SK-N-SH treated with all-trans-retinoic acid at 6 μM for 48 hours (cell line): ENCODE measurements at regions not wholly inside any gene's neighbourhood (a gene's known extent, or its start where the extent isn't known, plus 50 kb on each side); places are given as distances from the start of the nearest gene placed in this dataset.

Experiments used
- ATAC-seq: fragments of 200-7000 bp; cut with Tn5 transposase; 3 replicates; pipeline ENCODE4 v1.9.1; 2020; ENCODE audit warnings: mild to moderate bottlenecking, moderate library complexity
- ARNTL ChIP-seq: fragments of 450-650 bp; formaldehyde crosslinking; IDR thresholded peaks from 2 replicates; pipeline ENCODE4 v1.5.0; 2020; ENCODE audit warnings: low read depth, mild to moderate bottlenecking, moderate library complexity, borderline replicate concordance
- BACH2 ChIP-seq: fragments of 250-450 bp; sonication (Bioruptor Pico); IDR thresholded peaks from 2 replicates; pipeline ENCODE4 v1.9.0; 2021; ENCODE audit warnings: mild to moderate bottlenecking, borderline replicate concordance
- CSDC2 ChIP-seq: fragments of 250-450 bp; sonication (Bioruptor Pico); IDR thresholded peaks from 2 replicates; pipeline ENCODE4 v1.5.0; 2020; ENCODE audit warnings: mild to moderate bottlenecking, moderate library complexity
- GLIS3 ChIP-seq: fragments of 250-450 bp; sonication (Bioruptor Pico); IDR thresholded peaks from 2 replicates; pipeline ENCODE4 v1.5.0; 2020; ENCODE audit warnings: mild to moderate bottlenecking, moderate library complexity
- ISL1 ChIP-seq: fragments of 250-450 bp; sonication (Bioruptor Pico); IDR thresholded peaks from 2 replicates; pipeline ENCODE4 v2.1.2; 2022; ENCODE audit warnings: mild to moderate bottlenecking, moderate library complexity
- OSR1 ChIP-seq: fragments of 250-450 bp; sonication (Bioruptor Pico); IDR thresholded peaks from 2 replicates; pipeline ENCODE4 v1.8.0; 2022; ENCODE audit warnings: moderate library complexity, mild to moderate bottlenecking, inconsistent platforms
- PPARA ChIP-seq: fragments of 250-450 bp; sonication (Bioruptor Pico); IDR thresholded peaks from 2 replicates; pipeline ENCODE4 v1.5.0; 2020; ENCODE audit warnings: mild to moderate bottlenecking, borderline replicate concordance
- RARB ChIP-seq: fragments of 250-450 bp; sonication (Bioruptor Pico); IDR thresholded peaks from 2 replicates; pipeline ENCODE4 v1.8.0; 2021; ENCODE audit warnings: mild to moderate bottlenecking, moderate library complexity
- SNAI2 ChIP-seq: fragments of 250-450 bp; sonication (Bioruptor Pico); IDR thresholded peaks from 2 replicates; pipeline ENCODE4 v1.5.0; 2020; ENCODE audit warnings: mild to moderate bottlenecking, moderate library complexity
- TCF4 ChIP-seq: fragments of 250-450 bp; sonication (Bioruptor Pico); IDR thresholded peaks from 2 replicates; pipeline ENCODE4 v1.8.0; 2021; ENCODE audit warnings: mild to moderate bottlenecking, moderate library complexity, borderline replicate concordance
- TOX ChIP-seq: fragments of 250-450 bp; sonication (Bioruptor Pico); IDR thresholded peaks from 2 replicates; pipeline ENCODE4 v1.8.0; 2021; ENCODE audit warnings: mild to moderate bottlenecking, moderate library complexity, borderline replicate concordance
- ZFP3 ChIP-seq: fragments of 250-450 bp; sonication (Bioruptor Pico); IDR thresholded peaks from 2 replicates; pipeline ENCODE4 v1.5.0; 2020; ENCODE audit warnings: mild to moderate bottlenecking, moderate library complexity
- ZFP30 ChIP-seq: fragments of 450-650 bp; formaldehyde crosslinking; IDR thresholded peaks from 2 replicates; pipeline ENCODE4 v1.5.0; 2022; ENCODE audit warnings: mild to moderate bottlenecking, moderate library complexity
- ZNF565 ChIP-seq: fragments of 450-650 bp; formaldehyde crosslinking; conservative IDR thresholded peaks from 2 replicates; pipeline ENCODE4 v1.5.0; 2020; ENCODE audit warnings: low read depth, mild to moderate bottlenecking, moderate library complexity
- ZNF70 ChIP-seq: fragments of 450-650 bp; formaldehyde crosslinking; IDR thresholded peaks from 2 replicates; pipeline ENCODE4 v1.5.0; 2020; ENCODE audit warnings: mild to moderate bottlenecking, moderate library complexity
- ZNF8 ChIP-seq: fragments of 450-650 bp; formaldehyde crosslinking; IDR thresholded peaks from 2 replicates; pipeline ENCODE4 v1.5.0; 2020; ENCODE audit warnings: mild to moderate bottlenecking, moderate library complexity
- TF ChIP-seq, protein P1 (sequence below): fragments of 250-450 bp; sonication (Bioruptor Pico); IDR thresholded peaks from 2 replicates; pipeline ENCODE4 v1.8.0; 2020; ENCODE audit warnings: mild to moderate bottlenecking, moderate library complexity, borderline replicate concordance
- TF ChIP-seq, protein P2 (sequence below): fragments of 250-450 bp; sonication (Bioruptor Pico); IDR thresholded peaks from 2 replicates; pipeline ENCODE4 v1.5.1; 2021; ENCODE audit warnings: mild to moderate bottlenecking, moderate library complexity
- TF ChIP-seq, protein P3 (sequence below): fragments of 250-450 bp; sonication (Bioruptor Pico); IDR thresholded peaks from 2 replicates; pipeline ENCODE4 v1.5.0; 2020; ENCODE audit warnings: mild to moderate bottlenecking, moderate library complexity
- TF ChIP-seq, protein P4 (sequence below): fragments of 250-450 bp; sonication (Bioruptor Pico); IDR thresholded peaks from 2 replicates; pipeline ENCODE4 v1.5.1; 2020; ENCODE audit warnings: low read depth, mild to moderate bottlenecking, moderate library complexity
- TF ChIP-seq, protein P5 (sequence below): fragments of 250-450 bp; sonication (Bioruptor Pico); IDR thresholded peaks from 2 replicates; pipeline ENCODE4 v1.8.0; 2021; ENCODE audit warnings: low read depth, mild to moderate bottlenecking, moderate library complexity, borderline replicate concordance

DNA sequence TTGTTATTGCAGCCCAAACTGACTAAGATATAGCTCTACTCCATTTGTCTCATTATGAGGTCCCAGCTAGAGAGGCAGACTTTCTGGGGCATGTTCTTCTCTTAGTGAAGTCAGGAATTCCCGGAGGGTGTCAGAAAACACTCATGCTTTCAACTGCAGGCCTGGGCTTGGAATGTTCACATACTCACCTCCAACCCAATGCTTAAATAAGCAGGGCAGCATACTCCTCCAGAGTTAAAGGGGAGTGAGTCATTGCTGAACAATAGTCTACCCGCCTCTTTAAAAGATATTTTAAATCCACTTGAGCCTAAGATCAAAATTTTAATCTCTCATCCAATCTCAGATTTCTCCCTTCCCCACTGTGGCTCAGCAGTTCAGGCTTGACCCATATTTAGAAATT, 167.8 kb upstream of the DPH6 start:
- peak; percentile 51; the same call in 2 of the 3 replicates for ATAC-seq
- TF ChIP-seq ZFP30 (CRISPR knock-in tag) (no peak), ZNF70 (CRISPR knock-in tag) (no peak), TOX (CRISPR knock-in tag) (no peak), ISL1 (no peak), ZNF565 (CRISPR knock-in tag) (no peak), CSDC2 (CRISPR knock-in tag) (no peak), PPARA (CRISPR knock-in tag) (no peak), ZFP3 (CRISPR knock-in tag) (no peak)
- TF ChIP-seq, protein P1, sequence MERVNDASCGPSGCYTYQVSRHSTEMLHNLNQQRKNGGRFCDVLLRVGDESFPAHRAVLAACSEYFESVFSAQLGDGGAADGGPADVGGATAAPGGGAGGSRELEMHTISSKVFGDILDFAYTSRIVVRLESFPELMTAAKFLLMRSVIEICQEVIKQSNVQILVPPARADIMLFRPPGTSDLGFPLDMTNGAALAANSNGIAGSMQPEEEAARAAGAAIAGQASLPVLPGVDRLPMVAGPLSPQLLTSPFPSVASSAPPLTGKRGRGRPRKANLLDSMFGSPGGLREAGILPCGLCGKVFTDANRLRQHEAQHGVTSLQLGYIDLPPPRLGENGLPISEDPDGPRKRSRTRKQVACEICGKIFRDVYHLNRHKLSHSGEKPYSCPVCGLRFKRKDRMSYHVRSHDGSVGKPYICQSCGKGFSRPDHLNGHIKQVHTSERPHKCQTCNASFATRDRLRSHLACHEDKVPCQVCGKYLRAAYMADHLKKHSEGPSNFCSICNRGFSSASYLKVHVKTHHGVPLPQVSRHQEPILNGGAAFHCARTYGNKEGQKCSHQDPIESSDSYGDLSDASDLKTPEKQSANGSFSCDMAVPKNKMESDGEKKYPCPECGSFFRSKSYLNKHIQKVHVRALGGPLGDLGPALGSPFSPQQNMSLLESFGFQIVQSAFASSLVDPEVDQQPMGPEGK (CRISPR knock-in tag) = no peak
- TF ChIP-seq, protein P2, sequence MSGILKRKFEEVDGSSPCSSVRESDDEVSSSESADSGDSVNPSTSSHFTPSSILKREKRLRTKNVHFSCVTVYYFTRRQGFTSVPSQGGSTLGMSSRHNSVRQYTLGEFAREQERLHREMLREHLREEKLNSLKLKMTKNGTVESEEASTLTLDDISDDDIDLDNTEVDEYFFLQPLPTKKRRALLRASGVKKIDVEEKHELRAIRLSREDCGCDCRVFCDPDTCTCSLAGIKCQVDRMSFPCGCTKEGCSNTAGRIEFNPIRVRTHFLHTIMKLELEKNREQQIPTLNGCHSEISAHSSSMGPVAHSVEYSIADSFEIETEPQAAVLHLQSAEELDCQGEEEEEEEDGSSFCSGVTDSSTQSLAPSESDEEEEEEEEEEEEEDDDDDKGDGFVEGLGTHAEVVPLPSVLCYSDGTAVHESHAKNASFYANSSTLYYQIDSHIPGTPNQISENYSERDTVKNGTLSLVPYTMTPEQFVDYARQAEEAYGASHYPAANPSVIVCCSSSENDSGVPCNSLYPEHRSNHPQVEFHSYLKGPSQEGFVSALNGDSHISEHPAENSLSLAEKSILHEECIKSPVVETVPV (CRISPR knock-in tag) = no peak

DNA sequence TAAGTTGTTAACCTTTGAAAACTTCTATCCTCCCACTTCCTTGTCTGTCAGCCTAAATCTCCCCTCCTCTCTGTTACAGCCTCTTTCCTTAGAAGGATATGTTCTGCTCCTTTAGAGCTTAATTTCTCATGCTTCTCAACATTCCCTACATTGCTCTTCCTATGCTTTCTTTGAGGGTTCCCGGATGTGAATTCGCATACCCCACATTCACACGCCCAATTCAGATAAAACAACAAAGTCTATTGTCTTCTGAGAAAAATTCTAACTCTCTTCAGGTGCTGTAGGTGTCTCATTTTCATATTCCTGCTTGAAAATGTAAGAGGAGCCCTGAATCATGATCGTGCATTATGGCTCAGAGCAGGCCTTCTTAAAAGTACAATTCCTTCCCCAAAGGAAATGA, 171.8 kb upstream of the DPH6 start:
- TF ChIP-seq TCF4 (CRISPR knock-in tag) (no peak), RARB (CRISPR knock-in tag) (no peak), OSR1 (no peak), CSDC2 (CRISPR knock-in tag) (no peak), PPARA (CRISPR knock-in tag) (no peak), GLIS3 (CRISPR knock-in tag) (no peak), ZFP3 (CRISPR knock-in tag) (no peak), BACH2 (CRISPR knock-in tag) (no peak), ZNF565 (CRISPR knock-in tag) (no peak), TOX (CRISPR knock-in tag) (no peak), ISL1 (no peak), ARNTL (CRISPR knock-in tag) (no peak), ZNF70 (CRISPR knock-in tag) (no peak), ZFP30 (CRISPR knock-in tag) (no peak)
- TF ChIP-seq, protein P3, sequence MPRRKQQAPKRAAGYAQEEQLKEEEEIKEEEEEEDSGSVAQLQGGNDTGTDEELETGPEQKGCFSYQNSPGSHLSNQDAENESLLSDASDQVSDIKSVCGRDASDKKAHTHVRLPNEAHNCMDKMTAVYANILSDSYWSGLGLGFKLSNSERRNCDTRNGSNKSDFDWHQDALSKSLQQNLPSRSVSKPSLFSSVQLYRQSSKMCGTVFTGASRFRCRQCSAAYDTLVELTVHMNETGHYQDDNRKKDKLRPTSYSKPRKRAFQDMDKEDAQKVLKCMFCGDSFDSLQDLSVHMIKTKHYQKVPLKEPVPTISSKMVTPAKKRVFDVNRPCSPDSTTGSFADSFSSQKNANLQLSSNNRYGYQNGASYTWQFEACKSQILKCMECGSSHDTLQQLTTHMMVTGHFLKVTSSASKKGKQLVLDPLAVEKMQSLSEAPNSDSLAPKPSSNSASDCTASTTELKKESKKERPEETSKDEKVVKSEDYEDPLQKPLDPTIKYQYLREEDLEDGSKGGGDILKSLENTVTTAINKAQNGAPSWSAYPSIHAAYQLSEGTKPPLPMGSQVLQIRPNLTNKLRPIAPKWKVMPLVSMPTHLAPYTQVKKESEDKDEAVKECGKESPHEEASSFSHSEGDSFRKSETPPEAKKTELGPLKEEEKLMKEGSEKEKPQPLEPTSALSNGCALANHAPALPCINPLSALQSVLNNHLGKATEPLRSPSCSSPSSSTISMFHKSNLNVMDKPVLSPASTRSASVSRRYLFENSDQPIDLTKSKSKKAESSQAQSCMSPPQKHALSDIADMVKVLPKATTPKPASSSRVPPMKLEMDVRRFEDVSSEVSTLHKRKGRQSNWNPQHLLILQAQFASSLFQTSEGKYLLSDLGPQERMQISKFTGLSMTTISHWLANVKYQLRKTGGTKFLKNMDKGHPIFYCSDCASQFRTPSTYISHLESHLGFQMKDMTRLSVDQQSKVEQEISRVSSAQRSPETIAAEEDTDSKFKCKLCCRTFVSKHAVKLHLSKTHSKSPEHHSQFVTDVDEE (CRISPR knock-in tag) = no peak
- TF ChIP-seq, protein P2 (CRISPR knock-in tag) = no peak
- TF ChIP-seq, protein P4, sequence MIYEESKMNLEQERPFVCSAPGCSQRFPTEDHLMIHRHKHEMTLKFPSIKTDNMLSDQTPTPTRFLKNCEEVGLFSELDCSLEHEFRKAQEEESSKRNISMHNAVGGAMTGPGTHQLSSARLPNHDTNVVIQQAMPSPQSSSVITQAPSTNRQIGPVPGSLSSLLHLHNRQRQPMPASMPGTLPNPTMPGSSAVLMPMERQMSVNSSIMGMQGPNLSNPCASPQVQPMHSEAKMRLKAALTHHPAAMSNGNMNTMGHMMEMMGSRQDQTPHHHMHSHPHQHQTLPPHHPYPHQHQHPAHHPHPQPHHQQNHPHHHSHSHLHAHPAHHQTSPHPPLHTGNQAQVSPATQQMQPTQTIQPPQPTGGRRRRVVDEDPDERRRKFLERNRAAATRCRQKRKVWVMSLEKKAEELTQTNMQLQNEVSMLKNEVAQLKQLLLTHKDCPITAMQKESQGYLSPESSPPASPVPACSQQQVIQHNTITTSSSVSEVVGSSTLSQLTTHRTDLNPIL (CRISPR knock-in tag) = no peak
- TF ChIP-seq, all 23 proteins: peak for 0
- no peak for ATAC-seq

DNA sequence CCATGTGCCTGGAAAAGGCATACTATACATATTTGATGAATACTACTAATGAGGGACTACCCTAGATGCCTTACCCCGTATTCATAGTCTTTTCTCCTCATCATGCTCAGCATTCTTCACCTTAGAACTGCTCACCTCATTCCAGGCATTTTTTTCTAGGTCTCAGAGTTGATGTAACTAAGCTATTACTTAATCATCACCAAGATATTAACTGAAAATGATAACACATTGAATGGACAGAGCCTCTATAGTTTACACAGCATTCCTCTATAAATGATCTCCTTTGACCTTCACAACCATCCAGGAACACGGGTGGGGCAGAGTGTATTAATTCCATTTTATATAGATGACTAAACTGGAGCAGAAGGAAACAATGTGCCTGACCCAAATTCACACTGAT, 174.1 kb upstream of the DPH6 start:
- ATAC-seq = no peak
- TF ChIP-seq TCF4 (CRISPR knock-in tag) (no peak), RARB (CRISPR knock-in tag) (no peak), ZNF70 (CRISPR knock-in tag) (no peak), GLIS3 (CRISPR knock-in tag) (no peak), ZFP30 (CRISPR knock-in tag) (no peak), OSR1 (no peak), CSDC2 (CRISPR knock-in tag) (no peak), SNAI2 (CRISPR knock-in tag) (no peak), ZNF8 (no peak), BACH2 (CRISPR knock-in tag) (no peak)
- TF ChIP-seq, protein P3 (CRISPR knock-in tag) = no peak
- TF ChIP-seq, protein P5, sequence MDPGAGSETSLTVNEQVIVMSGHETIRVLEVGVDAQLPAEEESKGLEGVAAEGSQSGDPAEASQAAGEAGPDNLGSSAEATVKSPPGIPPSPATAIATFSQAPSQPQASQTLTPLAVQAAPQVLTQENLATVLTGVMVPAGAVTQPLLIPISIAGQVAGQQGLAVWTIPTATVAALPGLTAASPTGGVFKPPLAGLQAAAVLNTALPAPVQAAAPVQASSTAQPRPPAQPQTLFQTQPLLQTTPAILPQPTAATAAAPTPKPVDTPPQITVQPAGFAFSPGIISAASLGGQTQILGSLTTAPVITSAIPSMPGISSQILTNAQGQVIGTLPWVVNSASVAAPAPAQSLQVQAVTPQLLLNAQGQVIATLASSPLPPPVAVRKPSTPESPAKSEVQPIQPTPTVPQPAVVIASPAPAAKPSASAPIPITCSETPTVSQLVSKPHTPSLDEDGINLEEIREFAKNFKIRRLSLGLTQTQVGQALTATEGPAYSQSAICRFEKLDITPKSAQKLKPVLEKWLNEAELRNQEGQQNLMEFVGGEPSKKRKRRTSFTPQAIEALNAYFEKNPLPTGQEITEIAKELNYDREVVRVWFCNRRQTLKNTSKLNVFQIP (CRISPR knock-in tag) = no peak
- TF ChIP-seq, protein P4 (CRISPR knock-in tag) = no peak
